IPS-18c (cell line): ENCODE measurements at regions not wholly inside any gene's neighbourhood (a gene's known extent, or its start where the extent isn't known, plus 50 kb on each side); places are given as distances from the start of the nearest gene placed in this dataset.
"Not testable (repeated sequence)": the region's sequence is repeated elsewhere in the genome, so short reads cannot be mapped to it uniquely, and the experiment has no call there.

Source experiments
- H3K4me3 ChIP-seq: 2 replicates; pipeline ENCODE4 v1.7.0; 2013; ENCODE audit warnings: low read depth, mild to moderate bottlenecking, low read length, moderate library complexity; ENCODE audit not compliant: insufficient read depth
- H3K9me3 ChIP-seq: one replicate; pipeline ENCODE4 v1.6.1; 2013; ENCODE audit warnings: mild to moderate bottlenecking, low read length, moderate library complexity; ENCODE audit not compliant: control insufficient read depth, insufficient read depth

DNA sequence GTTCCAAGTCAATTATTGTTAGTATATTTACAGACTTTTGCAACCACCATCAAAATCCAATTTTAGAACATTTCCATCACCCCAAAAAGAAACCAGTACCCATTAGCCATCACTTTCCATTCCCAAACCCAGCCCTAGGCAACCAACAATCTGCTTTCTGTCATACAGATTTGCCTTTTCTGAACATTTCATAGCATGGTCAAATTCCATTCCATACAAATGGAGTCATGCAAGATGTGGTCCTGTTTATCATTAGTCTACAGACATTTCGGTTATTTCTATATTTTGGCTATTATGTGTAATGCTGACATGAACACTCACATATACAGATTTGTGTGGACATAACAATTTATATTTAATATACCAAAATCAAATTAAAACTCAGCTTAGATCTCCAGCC, 508.7 kb downstream of the ZNF674 start:
- Histone ChIP-seq H3K4me3 (no peak overlapping the region), H3K9me3 (peaks cover 2% of the 10 kb centered on the region)

GRCh38 chrX:46034868-46035267, 510.4 kb downstream of the ZNF674 start:
- Histone ChIP-seq H3K4me3 (no peak overlapping the region), H3K9me3 (no peaks in the 10 kb centered on the region)

GRCh38 chrX:46029777-46030176, 515.4 kb downstream of the ZNF674 start:
- no peaks in the 10 kb centered on the region for H3K9me3 ChIP-seq
- H3K4me3 ChIP-seq = no peak overlapping the region

DNA sequence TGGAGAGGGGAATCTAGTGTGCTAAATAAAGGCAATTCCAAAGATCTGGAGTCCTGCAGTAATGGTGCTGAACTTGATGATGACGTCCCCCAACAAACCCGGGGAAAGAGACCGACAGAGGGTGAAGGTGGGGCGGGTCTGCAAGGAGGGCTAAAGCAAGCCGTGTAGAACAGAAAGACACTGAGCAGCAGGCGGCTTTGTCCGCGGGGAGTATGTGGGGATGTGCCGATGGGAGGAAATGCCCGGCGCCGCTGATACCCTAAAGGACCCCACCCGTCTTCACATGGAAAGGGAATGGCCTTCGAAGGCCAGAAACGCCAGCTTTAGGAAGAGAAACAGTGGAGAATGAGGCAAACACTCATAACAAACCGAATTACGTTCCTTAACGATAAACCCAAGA, 528.9 kb downstream of the ZNF674 start:
- H3K4me3 ChIP-seq = no peak overlapping the region
- H3K9me3 ChIP-seq = peaks cover 5% of the 10 kb centered on the region

DNA sequence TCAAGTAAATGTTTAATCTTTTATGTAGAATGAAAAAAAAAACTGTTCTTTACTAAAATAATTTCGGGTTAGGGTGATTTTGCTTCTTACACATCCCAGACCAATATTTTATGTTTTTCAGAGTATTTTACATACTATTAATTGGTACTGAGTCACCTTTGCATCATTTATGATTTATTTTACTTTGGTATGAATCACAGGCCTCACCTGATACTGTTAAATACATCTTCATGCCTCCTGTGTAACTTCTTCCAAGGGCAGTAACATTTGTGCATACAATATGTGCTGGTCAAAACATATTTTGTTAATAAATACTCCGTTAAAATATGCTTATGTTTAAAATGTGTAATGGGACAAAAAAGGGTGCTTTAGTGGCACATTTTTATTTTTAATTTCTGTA, 529.6 kb downstream of the ZNF674 start:
- H3K9me3 ChIP-seq = peaks cover 2% of the 10 kb centered on the region
- no peak overlapping the region for H3K4me3 ChIP-seq

DNA sequence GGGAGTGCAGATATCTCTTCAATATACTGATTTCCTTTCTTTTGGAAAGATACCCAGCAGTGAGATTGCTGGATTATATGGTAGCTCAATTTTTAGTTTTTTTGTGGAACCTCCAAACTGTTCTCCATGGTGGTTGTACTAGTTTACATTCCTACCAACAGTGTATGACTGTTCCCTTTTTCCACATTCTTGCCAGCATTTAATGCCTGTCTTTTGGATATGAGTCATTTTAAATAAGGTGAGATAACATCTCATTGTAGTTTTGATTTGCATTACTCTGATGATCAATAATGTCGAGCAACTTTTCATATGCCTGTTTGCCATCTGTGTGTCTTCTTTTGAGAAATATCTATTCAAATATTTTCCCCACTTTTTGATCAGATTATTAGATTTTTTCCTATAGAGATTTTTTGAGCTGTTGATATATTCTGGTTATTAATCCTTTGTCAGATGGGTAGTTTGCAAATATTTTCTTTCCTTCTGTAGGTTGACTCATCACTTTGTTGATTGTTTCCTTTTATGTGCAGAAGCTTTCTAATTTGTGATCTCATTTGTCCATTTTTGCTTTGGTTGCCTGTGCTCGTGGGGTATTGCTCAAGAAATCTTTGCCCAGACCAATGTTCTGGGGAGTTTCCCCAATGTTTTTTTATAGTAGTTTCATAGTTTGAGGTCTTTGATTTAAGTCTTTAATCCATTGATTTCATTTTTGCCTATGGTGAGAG, 552.7 kb downstream of the ZNF674 start:
- H3K4me3 ChIP-seq = no peak overlapping the region
- H3K9me3 ChIP-seq = peaks cover 3% of the 10 kb centered on the region

- peaks cover 3% of the 10 kb centered on the region for H3K9me3 ChIP-seq
- H3K4me3 ChIP-seq = no peak overlapping the region
These were observed 558.2 kb downstream of the ZNF674 start for GRCh38 chrX:45986971-45987370.

DNA sequence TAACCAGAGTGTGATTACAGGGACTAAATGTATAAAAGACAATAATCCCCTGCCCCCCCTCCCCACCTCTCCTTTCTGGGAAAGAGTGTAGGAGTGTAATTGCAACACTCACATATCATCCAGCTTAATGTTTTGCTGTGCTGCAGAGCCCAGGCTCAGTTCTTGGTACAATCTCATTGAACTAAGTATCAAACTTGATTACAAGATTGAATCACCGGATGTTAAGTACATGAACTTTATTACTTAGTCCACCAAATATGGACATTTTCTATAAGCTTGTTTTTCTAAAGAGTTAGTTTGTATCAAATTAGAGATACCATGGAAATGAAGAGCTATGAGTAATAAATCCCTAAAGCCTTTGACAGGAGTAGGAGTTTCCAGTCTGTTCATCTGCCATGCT, 559.1 kb downstream of the ZNF674 start:
- no peak overlapping the region for H3K4me3 ChIP-seq
- H3K9me3 ChIP-seq = peaks cover 3% of the 10 kb centered on the region

GRCh38 chrX:45982958-45983727, 562.1 kb downstream of the ZNF674 start:
- not testable (repeated sequence) for H3K9me3 ChIP-seq, H3K4me3 ChIP-seq

GRCh38 chrX:45980726-45981125, 564.5 kb downstream of the ZNF674 start:
- no peaks in the 10 kb centered on the region for H3K9me3 ChIP-seq
- no peak overlapping the region for H3K4me3 ChIP-seq

- Histone ChIP-seq H3K9me3 (peaks cover 5% of the 10 kb centered on the region), H3K4me3 (no peak overlapping the region)
These were observed 569.6 kb downstream of the ZNF674 start for GRCh38 chrX:45975633-45976032.

GRCh38 chrX:45972636-45973035, 572.6 kb downstream of the ZNF674 start:
- peaks cover 9% of the 10 kb centered on the region for H3K9me3 ChIP-seq

DNA sequence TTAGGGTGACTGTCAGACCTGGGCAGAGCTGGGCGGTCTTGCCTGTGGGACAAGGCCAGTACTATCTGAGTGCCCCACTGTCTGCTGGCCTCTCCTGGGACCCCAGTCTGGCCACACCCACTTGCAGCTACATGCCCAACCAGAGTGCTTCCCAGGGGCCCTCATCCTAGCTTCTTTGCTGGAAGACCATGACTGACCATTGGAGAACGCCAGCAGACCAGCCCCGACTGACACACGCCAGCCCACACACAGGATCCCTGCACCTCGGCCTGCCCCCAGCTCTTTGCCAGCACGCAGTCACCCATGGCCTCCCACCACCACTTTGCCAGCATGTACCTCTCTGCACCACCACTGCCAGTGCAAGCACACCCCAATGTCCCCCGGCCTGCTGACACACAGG, 585.7 kb downstream of the ZNF674 start:
- H3K4me3 ChIP-seq = no peak overlapping the region
- peaks cover 2% of the 10 kb centered on the region for H3K9me3 ChIP-seq

More at GRCh38 chrX:45972636-45973035, 572.6 kb downstream of the ZNF674 start:
- no peak overlapping the region for H3K4me3 ChIP-seq

GRCh38 chrX:45956191-45956870, 588.9 kb downstream of the ZNF674 start:
- no peak overlapping the region for H3K4me3 ChIP-seq
- H3K9me3 ChIP-seq = peaks cover under 1% of the 10 kb centered on the region

DNA sequence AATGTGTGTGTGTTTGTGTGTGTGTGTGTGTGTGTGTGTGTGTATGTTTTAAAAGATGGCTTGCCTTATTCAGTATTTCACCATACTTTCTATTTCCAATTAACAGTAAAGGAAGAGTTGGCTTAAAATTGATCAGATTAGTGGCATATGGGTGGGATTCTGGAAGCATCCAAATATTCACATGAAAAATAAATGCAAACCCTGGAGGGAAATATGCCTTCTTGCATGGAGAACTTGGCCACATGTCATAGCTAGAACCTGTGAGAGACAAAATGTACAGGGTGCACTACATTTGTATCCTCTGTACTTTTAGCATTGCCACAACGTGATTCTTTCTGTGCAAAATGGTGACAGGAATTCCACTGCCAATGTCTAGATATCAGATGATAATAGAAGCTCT, 589.6 kb downstream of the ZNF674 start:
- no peaks in the 10 kb centered on the region for H3K9me3 ChIP-seq
- H3K4me3 ChIP-seq = no peak overlapping the region

DNA sequence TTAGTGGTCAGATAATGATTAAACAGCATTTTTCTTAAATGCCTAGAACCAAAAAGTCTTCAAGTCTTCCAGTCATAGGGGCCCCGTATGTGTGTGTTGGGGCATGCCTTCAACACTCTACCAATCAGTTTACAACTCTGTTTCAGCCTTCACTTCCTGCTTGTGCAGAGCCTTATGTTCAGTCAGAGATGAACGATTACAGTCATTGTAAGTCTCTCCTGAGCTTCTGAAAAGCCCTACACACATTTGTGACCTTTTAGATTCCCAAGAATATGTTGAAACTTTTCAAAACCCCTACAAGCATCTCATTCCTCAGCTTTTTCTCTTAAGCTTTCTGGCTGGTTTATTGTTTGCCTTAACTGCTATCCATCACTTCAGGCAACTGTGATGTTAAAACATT, 591.2 kb downstream of the ZNF674 start:
- Histone ChIP-seq H3K4me3 (no peak overlapping the region), H3K9me3 (no peaks in the 10 kb centered on the region)

- Histone ChIP-seq H3K9me3 (no peaks in the 10 kb centered on the region), H3K4me3 (no peak overlapping the region)
These were observed 593.2 kb downstream of the ZNF674 start for GRCh38 chrX:45952030-45952429.

DNA sequence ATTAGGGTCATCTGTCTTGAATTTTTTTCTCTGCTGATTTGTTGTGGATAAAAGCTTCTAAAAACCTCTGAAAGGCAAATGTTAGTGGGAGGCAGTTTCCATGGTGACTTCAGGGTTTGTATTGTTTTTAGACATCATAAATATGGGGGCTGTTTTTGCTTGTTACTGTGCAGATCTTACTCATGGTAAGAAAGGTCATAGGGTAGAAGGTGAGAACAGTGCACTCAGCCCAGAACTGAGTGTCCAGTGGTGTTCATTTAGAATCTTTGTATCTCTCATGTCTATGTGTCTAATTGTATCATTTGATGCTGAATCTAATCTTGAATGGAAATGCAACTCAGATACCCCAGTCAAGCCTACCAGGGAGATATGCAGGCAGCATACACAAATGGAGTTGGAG, 609.8 kb downstream of the ZNF674 start:
- Histone ChIP-seq H3K4me3 (no peak overlapping the region), H3K9me3 (peaks cover 4% of the 10 kb centered on the region)
